Lung (tissue), 12 donors: ENCODE measurements at regions not wholly inside any gene's neighbourhood (a gene's known extent, or its start where the extent isn't known, plus 50 kb on each side); places are given as distances from the start of the nearest gene placed in this dataset. TPM values are rescaled to one million over a fixed set of nuclear protein-coding genes. Genes with fewer than 3 reads are reported as not detected.

Source experiments
- ATAC-seq: fragments of 200-7000 bp; cut with Tn5 transposase; one replicate; pipeline ENCODE4 v1.9.1; 2020; ENCODE audit warnings: moderate number of reproducible peaks; ENCODE audit not compliant: insufficient read depth, low FRiP score
- DNase-seq, 3 donors: peaks; one replicate each; pipeline ENCODE4 v3.0.0-alpha.2; 2013 to 2017
- H3K27ac ChIP-seq, 2 donors: one replicate each; pipeline ENCODE4 v1.5.1; 2013; ENCODE audit warnings: mild to moderate bottlenecking in 2 of 2, moderate library complexity in 2 of 2, control low read depth in 1 of 2, inconsistent platforms in 1 of 2, low read depth in 1 of 2, low read length in 1 of 2
- H3K27me3 ChIP-seq, 3 donors: one replicate each; pipeline ENCODE4 v1.5.1; 2013; ENCODE audit warnings: low read length in 2 of 3; ENCODE audit not compliant: control insufficient read depth in 3 of 3, insufficient read depth in 3 of 3
- H3K36me3 ChIP-seq, 4 donors: one replicate each; pipeline ENCODE4 v1.5.1; 2013; ENCODE audit warnings: low read length in 4 of 4, mild to moderate bottlenecking in 1 of 4, moderate library complexity in 1 of 4; ENCODE audit not compliant: control insufficient read depth in 4 of 4, insufficient read depth in 4 of 4
- H3K4me1 ChIP-seq, 5 donors: one replicate each; pipeline ENCODE4 v1.5.1; 2013; ENCODE audit warnings: low read length in 5 of 5, mild to moderate bottlenecking in 2 of 5, moderate library complexity in 1 of 5; ENCODE audit not compliant: control insufficient read depth in 5 of 5, insufficient read depth in 5 of 5
- H3K4me3 ChIP-seq: one replicate; pipeline ENCODE4 v1.5.1; 2013; ENCODE audit warnings: mild to moderate bottlenecking, control low read depth, moderate library complexity
- H3K9ac ChIP-seq, 2 donors: one replicate each; pipeline ENCODE4 v1.5.1; 2013; ENCODE audit warnings: low read length in 2 of 2, control low read depth in 1 of 2; ENCODE audit not compliant: insufficient read depth in 1 of 2
- H3K9me3 ChIP-seq, 4 donors: one replicate each; pipeline ENCODE4 v1.5.1; 2013; ENCODE audit warnings: low read length in 3 of 4, mild to moderate bottlenecking in 1 of 4, moderate library complexity in 1 of 4; ENCODE audit not compliant: control insufficient read depth in 4 of 4, insufficient read depth in 3 of 4
- WGBS, 2 donors: extraction: QIAGEN DNeasy Blood & Tissue Kit; methylation state at CpG; one replicate each; pipeline ENCODE4 v1.1.7; 2013; 5-methylcytosine and 5-hydroxymethylcytosine counted together
- small RNA-seq: library from RNA; depleted of rRNA; stranded (forward); fragments of <200 nt; gene quantifications from one replicate; pipeline ENCODE3, GENCODE V24; 2014; ENCODE audit warnings: low replicate concordance
- TF ChIP-seq, protein P1 (sequence below): IDR thresholded peaks from 2 replicates; pipeline ENCODE4 v1.5.1; 2012; ENCODE audit warnings: mild to moderate bottlenecking; ENCODE audit errors: control extremely low read depth, extremely low read depth
- donor health status: control.
- donor health status: control.
- donor health status: Bipolar disorder and iron deficiency.
- donor health status: healthy.
- donor health status: DM: yes; HTN: yes; CAD: no.

DNA sequence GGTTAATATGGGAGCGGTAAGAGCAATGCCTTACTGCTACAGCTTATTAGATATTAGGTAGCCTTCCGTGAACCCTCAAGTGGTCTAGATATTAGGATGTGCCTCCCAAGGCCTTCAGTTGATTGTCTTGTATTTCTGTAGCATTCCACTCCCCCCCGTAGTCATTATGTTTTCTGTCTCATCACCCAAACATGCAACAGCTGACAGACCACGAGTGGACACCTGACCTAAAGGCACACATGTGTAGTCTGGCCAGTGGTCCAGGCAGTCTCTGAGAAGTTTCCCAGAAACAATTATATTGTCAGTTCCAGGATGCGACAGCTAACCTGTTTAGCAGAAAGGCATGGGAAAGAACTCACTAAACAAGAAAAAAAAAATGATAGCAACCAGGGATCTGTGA lies 1000.9 kb downstream of the AGBL1 start:
- 72 to 73% methylated on average over 5 of the region's 5 CpGs for WGBS, 2 donors
- H3K36me3 ChIP-seq, result no peaks in the 10 kb centered on the region
- H3K4me1 ChIP-seq, result no peaks in the 10 kb centered on the region
- H3K27me3 ChIP-seq, result no peaks in the 10 kb centered on the region
- H3K9ac ChIP-seq, result no peak overlapping the region
- DNase-seq (no peak), ATAC-seq (no peak)
- peaks cover 0 to 2% (median 0%) of the 10 kb centered on the region in 4 donors for H3K9me3 ChIP-seq
- TF ChIP-seq, protein P1, sequence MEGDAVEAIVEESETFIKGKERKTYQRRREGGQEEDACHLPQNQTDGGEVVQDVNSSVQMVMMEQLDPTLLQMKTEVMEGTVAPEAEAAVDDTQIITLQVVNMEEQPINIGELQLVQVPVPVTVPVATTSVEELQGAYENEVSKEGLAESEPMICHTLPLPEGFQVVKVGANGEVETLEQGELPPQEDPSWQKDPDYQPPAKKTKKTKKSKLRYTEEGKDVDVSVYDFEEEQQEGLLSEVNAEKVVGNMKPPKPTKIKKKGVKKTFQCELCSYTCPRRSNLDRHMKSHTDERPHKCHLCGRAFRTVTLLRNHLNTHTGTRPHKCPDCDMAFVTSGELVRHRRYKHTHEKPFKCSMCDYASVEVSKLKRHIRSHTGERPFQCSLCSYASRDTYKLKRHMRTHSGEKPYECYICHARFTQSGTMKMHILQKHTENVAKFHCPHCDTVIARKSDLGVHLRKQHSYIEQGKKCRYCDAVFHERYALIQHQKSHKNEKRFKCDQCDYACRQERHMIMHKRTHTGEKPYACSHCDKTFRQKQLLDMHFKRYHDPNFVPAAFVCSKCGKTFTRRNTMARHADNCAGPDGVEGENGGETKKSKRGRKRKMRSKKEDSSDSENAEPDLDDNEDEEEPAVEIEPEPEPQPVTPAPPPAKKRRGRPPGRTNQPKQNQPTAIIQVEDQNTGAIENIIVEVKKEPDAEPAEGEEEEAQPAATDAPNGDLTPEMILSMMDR, result no peak
- no peak overlapping the region for H3K27ac ChIP-seq
- no peak overlapping the region for H3K4me3 ChIP-seq

Small RNA genes in the stretch of these regions (small RNA-seq; reads per million reads assigned to genes)
- gene RNU6-185P, result not detected
